ENCODE measurements at regions not wholly inside any gene's neighbourhood (a gene's known extent, or its start where the extent isn't known, plus 50 kb on each side); places are given as distances from the start of the nearest gene placed in this dataset.

DNA sequence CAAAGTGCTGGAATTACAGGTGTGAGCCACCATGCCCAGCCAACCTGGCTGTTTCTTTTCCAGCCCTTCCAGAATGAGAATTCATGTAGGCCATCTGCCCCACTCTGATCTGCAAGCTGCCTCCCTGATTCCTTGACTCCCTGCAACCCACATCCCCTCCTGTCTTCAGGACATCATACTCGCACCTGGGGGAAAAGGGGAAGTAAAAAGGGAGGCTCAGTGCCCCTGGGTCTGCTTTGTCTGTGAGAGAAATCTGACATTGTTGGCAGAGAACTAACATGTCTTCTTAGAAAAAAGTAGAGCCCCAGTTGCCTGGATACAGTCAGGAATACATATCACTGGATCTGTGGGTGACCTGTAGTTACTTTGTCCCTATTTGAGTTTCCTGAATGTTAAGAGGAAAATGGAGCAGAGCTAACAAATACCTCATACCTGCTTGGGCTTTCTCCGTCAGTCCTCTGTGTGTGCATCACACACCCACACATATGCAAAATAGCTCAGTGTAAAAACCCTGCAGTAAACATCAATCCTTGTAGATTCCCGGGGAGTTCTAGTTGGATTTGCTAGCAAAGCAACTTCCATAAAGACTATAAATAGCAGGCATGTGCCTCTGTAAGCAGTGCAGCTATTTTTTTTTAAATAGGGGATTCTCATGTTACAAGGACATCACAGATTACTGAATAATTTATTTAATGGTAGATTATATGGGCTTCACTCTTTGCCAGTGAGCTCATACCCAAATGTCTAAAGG, 62.9 kb downstream of the TEX35 start:
- Histone ChIP-seq H3K9me2 (replicated peaks; ENCODE audit: insufficient read depth, low read length) (no peaks in the 10 kb centered on the region), H3K79me2 (ENCODE audit: insufficient read depth, low read length) (no peaks in the 10 kb centered on the region), H3K27me3 (ENCODE audit: low read length) (no peaks in the 10 kb centered on the region), H4K20me1 (ENCODE audit: low read depth, low read length) (no peaks in the 10 kb centered on the region), H3K4me2 (ENCODE audit: low read depth, low read length, poor library complexity, severe bottlenecking) (peak overlapping the region; percentile 66), H3K36me3 (ENCODE audit: low read length) (no peaks in the 10 kb centered on the region), H3K4me3 (ENCODE audit: insufficient read depth, low read length, poor library complexity, severe bottlenecking) (peak overlapping the region; percentile 1), H3K9me3 (ENCODE audit: insufficient read depth, low read length) (no peaks in the 10 kb centered on the region), H3K9ac (ENCODE audit: low read length) (peak overlapping the region; percentile 47), H2AFZ (ENCODE audit: low read depth, low read length, severe bottlenecking) (no peak overlapping the region), H3K27ac (ENCODE audit: low read depth, low read length) (peak overlapping the region; percentile 97), H3F3A (ENCODE audit: insufficient read depth) (peaks cover 60% of the 10 kb centered on the region)
- TF ChIP-seq EZH2phosphoT487 (conservative IDR thresholded peaks at IDR 0.05; ENCODE audit: low read length), result no peak
- TF ChIP-seq, protein P1, sequence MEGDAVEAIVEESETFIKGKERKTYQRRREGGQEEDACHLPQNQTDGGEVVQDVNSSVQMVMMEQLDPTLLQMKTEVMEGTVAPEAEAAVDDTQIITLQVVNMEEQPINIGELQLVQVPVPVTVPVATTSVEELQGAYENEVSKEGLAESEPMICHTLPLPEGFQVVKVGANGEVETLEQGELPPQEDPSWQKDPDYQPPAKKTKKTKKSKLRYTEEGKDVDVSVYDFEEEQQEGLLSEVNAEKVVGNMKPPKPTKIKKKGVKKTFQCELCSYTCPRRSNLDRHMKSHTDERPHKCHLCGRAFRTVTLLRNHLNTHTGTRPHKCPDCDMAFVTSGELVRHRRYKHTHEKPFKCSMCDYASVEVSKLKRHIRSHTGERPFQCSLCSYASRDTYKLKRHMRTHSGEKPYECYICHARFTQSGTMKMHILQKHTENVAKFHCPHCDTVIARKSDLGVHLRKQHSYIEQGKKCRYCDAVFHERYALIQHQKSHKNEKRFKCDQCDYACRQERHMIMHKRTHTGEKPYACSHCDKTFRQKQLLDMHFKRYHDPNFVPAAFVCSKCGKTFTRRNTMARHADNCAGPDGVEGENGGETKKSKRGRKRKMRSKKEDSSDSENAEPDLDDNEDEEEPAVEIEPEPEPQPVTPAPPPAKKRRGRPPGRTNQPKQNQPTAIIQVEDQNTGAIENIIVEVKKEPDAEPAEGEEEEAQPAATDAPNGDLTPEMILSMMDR (IDR thresholded peaks at IDR 0.05; ENCODE audit: insufficient read depth, low read length, poor library complexity, severe bottlenecking), result no peak

GRCh38 chr1:178576841-178577240, 63.9 kb downstream of the TEX35 start:
- peak overlapping the region; percentile 64 for H3K9ac ChIP-seq (ENCODE audit: low read length)

GRCh38 chr1:178577882-178578281, 65.0 kb downstream of the TEX35 start:
- H3K79me2 ChIP-seq (ENCODE audit: insufficient read depth, low read length), result no peaks in the 10 kb centered on the region

More at GRCh38 chr1:178576841-178577240, 63.9 kb downstream of the TEX35 start:
- H3K9me3 ChIP-seq (ENCODE audit: insufficient read depth, low read length), result no peaks in the 10 kb centered on the region
- H3K27ac ChIP-seq (ENCODE audit: low read depth, low read length), result peak overlapping the region; percentile 97
- no peaks in the 10 kb centered on the region for H3K9me2 ChIP-seq (replicated peaks; ENCODE audit: insufficient read depth, low read length)
- H3K27me3 ChIP-seq (ENCODE audit: low read length), result no peaks in the 10 kb centered on the region
- H3K79me2 ChIP-seq (ENCODE audit: insufficient read depth, low read length), result no peaks in the 10 kb centered on the region
- H3K4me2 ChIP-seq (ENCODE audit: low read depth, low read length, poor library complexity, severe bottlenecking), result peak overlapping the region; percentile 66
- TF ChIP-seq, protein P1 (IDR thresholded peaks at IDR 0.05; ENCODE audit: insufficient read depth, low read length, poor library complexity, severe bottlenecking), result no peak
- no peak for TF ChIP-seq EZH2phosphoT487 (conservative IDR thresholded peaks at IDR 0.05; ENCODE audit: low read length)
- no peaks in the 10 kb centered on the region for H4K20me1 ChIP-seq (ENCODE audit: low read depth, low read length)
- no peaks in the 10 kb centered on the region for H3K36me3 ChIP-seq (ENCODE audit: low read length)
- no peak overlapping the region for H2AFZ ChIP-seq (ENCODE audit: low read depth, low read length, severe bottlenecking)
- H3K4me3 ChIP-seq (ENCODE audit: insufficient read depth, low read length, poor library complexity, severe bottlenecking), result peak overlapping the region; percentile 1
- peaks cover 63% of the 10 kb centered on the region for H3F3A ChIP-seq (ENCODE audit: insufficient read depth)

More at GRCh38 chr1:178577882-178578281, 65.0 kb downstream of the TEX35 start:
- peak overlapping the region; percentile 66 for H3K4me2 ChIP-seq (ENCODE audit: low read depth, low read length, poor library complexity, severe bottlenecking)
- H2AFZ ChIP-seq (ENCODE audit: low read depth, low read length, severe bottlenecking), result no peak overlapping the region
- peak overlapping the region; percentile 64 for H3K9ac ChIP-seq (ENCODE audit: low read length)
- H3K9me2 ChIP-seq (replicated peaks; ENCODE audit: insufficient read depth, low read length), result no peaks in the 10 kb centered on the region
- H3K4me3 ChIP-seq (ENCODE audit: insufficient read depth, low read length, poor library complexity, severe bottlenecking), result peak overlapping the region; percentile 6
- peaks cover 67% of the 10 kb centered on the region for H3F3A ChIP-seq (ENCODE audit: insufficient read depth)
- no peak for TF ChIP-seq EZH2phosphoT487 (conservative IDR thresholded peaks at IDR 0.05; ENCODE audit: low read length)
- TF ChIP-seq, protein P1 (IDR thresholded peaks at IDR 0.05; ENCODE audit: insufficient read depth, low read length, poor library complexity, severe bottlenecking), result no peak
- no peaks in the 10 kb centered on the region for H3K27me3 ChIP-seq (ENCODE audit: low read length)
- H3K9me3 ChIP-seq (ENCODE audit: insufficient read depth, low read length), result no peaks in the 10 kb centered on the region
- H3K36me3 ChIP-seq (ENCODE audit: low read length), result no peaks in the 10 kb centered on the region
- H3K27ac ChIP-seq (ENCODE audit: low read depth, low read length), result peak overlapping the region; percentile 97
- H4K20me1 ChIP-seq (ENCODE audit: low read depth, low read length), result no peaks in the 10 kb centered on the region

Measured in SU-DHL-6 (cell line).